Vagina (tissue), 2 donors: ENCODE measurements at regions not wholly inside any gene's neighbourhood (a gene's known extent, or its start where the extent isn't known, plus 50 kb on each side); places are given as distances from the start of the nearest gene placed in this dataset.

Experiments used
- DNase-seq, 2 donors: peaks; one replicate each; pipeline ENCODE4 v3.0.0-alpha.2; 2017; ENCODE audit errors: extremely low spot score in 2 of 2
- H3K27ac ChIP-seq: fragments of 200-600 bp; sonication (generic); one replicate; pipeline ENCODE4 v1.5.1; 2019
- H3K27me3 ChIP-seq: fragments of 200-600 bp; sonication (generic); one replicate; pipeline ENCODE4 v1.5.1; 2019
- H3K36me3 ChIP-seq, 2 donors: fragments of 200-600 bp; sonication (generic); one replicate each; pipeline ENCODE4 v1.5.1; 2017 to 2019
- H3K4me1 ChIP-seq: fragments of 200-600 bp; sonication (generic); one replicate; pipeline ENCODE4 v1.5.1; 2019
- H3K4me3 ChIP-seq, 2 donors: fragments of 200-600 bp; sonication (generic); 1 replicate in 1 of 2; 2 replicates in 1 of 2; pipeline ENCODE4 v1.5.1; 2016 to 2019
- H3K9me3 ChIP-seq: fragments of 200-600 bp; sonication (generic); one replicate; pipeline ENCODE4 v1.5.1; 2019
- CTCF ChIP-seq, 3 experiments: fragments of 450-650 bp in 2 of 3; fragments of 200-600 bp in 1 of 3; sonication (generic) in 1 of 3; IDR thresholded peaks; one replicate each; pipeline ENCODE4 v1.5.1; 2017 to 2019; ENCODE audit warnings: antibody characterized with exemption in 3 of 3, mild to moderate bottlenecking in 2 of 3, moderate library complexity in 2 of 3
- POLR2A ChIP-seq, 2 donors: fragments of 450-650 bp; IDR thresholded peaks; one replicate each; pipeline ENCODE4 v1.6.1; 2017; ENCODE audit warnings: antibody characterized with exemption in 2 of 2, mild to moderate bottlenecking in 2 of 2, moderate library complexity in 2 of 2
- POLR2AphosphoS5 ChIP-seq, 2 donors: sonication (generic); formaldehyde crosslinking; IDR thresholded peaks; one replicate each; pipeline ENCODE4 v1.9.0; 2017; ENCODE audit warnings: antibody characterized with exemption in 2 of 2, mild to moderate bottlenecking in 2 of 2, low read depth in 1 of 2; ENCODE audit not compliant: insufficient read depth in 1 of 2
- intact Hi-C: fragments of 100-400 bp; cut with DNase I; formaldehyde crosslinking; loops from one replicate; pipeline ENCODE4 v1.15.1; 2023

GRCh38 chr14:96702831-96703230 lies 94.4 kb upstream of the VRK1 start:
- Histone ChIP-seq H3K9me3 (no peaks in the 10 kb centered on the region), H3K36me3 (no peaks in the 10 kb centered on the region), H3K4me3 (no peak overlapping the region), H3K27ac (no peak overlapping the region), H3K4me1 (no peaks in the 10 kb centered on the region), H3K27me3 (no peaks in the 10 kb centered on the region)
- intact Hi-C loops: no loop called here
- no peak for DNase-seq
- no peak for TF ChIP-seq POLR2AphosphoS5 (IDR thresholded peaks at IDR 0.05; ENCODE audit: insufficient read depth in 1 of 2, low read depth in 1 of 2)
- no peak for TF ChIP-seq POLR2A (IDR thresholded peaks at IDR 0.05)

DNA sequence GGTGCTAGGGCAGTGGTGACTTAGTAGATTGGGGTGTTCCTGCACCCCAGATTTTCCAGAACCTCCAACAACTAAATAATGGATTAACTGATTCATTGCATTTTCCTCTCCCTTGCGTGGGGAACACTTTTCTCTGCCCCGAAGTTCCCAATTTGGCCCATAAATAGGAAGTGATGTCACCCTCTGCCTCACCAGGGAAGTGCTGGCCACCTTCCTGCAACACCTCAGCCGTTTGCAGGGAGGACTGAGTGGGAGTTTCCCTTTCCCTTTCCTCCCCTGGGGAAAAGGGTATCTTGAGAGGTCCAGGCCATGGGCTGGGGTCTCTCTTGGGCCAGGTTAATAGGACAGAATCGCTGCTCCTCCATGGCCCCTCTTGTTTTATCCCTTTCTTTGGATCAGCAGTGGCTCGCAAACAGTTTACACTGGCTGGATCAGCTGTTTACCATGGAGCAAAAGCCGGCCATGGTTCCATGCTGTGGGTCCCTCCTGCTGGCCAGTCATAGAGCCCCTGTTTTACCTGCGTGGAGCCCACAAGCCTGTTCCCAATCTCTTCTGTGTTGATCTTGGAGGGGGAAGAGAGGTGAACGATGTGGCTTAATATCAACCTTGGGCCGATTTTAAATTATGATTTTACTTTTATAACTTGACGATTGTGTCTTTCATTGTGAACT lies 91.6 kb upstream of the VRK1 start:
- intact Hi-C loops: loop anchor here (5.0 kb wide), 1 partner anchor 378 kb away; no protein-coding TSS in a partner anchor
- no peaks in the 10 kb centered on the region for H3K27me3 ChIP-seq
- H3K9me3 ChIP-seq: no peaks in the 10 kb centered on the region
- H3K36me3 ChIP-seq: no peaks in the 10 kb centered on the region
- H3K4me1 ChIP-seq: no peaks in the 10 kb centered on the region
- DNase-seq: no peak
- no peak overlapping the region for H3K27ac ChIP-seq
- H3K4me3 ChIP-seq: no peak overlapping the region
- no peak for TF ChIP-seq POLR2A (IDR thresholded peaks at IDR 0.05)
- TF ChIP-seq CTCF (IDR thresholded peaks at IDR 0.05): no peak
- TF ChIP-seq POLR2AphosphoS5 (IDR thresholded peaks at IDR 0.05; ENCODE audit: insufficient read depth in 1 of 2, low read depth in 1 of 2): no peak

DNA sequence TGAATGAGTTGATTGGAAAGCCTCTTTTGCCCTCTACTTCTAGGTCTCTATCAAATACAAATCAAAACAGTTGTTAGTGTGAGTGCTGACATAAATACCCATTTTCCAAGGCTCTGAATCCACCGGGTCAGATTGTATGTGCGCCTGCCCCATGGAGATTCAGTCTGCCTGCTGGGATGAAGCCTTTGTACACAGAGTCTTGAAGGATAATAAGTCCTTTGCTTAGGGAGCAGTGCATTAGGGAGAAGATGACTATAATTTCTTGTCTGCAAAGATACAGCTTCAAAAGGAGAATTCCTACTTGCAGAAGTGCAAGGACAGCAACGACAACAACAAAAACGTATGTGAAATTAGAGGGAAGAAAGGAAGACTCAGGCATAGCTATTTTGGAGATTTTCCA lies 90.3 kb upstream of the VRK1 start:
- H3K9me3 ChIP-seq: no peaks in the 10 kb centered on the region
- H3K4me3 ChIP-seq: no peak overlapping the region
- H3K27ac ChIP-seq: no peak overlapping the region
- intact Hi-C loops: loop anchor here (5.0 kb wide), 1 partner anchor 380 kb away; no protein-coding TSS in a partner anchor
- H3K27me3 ChIP-seq: no peaks in the 10 kb centered on the region
- TF ChIP-seq POLR2A (IDR thresholded peaks at IDR 0.05) (no peak), CTCF (IDR thresholded peaks at IDR 0.05) (no peak), POLR2AphosphoS5 (IDR thresholded peaks at IDR 0.05; ENCODE audit: insufficient read depth in 1 of 2, low read depth in 1 of 2) (no peak)
- H3K36me3 ChIP-seq: no peaks in the 10 kb centered on the region
- no peaks in the 10 kb centered on the region for H3K4me1 ChIP-seq
- DNase-seq: no peak

GRCh38 chr14:96710060-96710666 lies 87.0 kb upstream of the VRK1 start:
- H3K27me3 ChIP-seq: no peaks in the 10 kb centered on the region
- no peak overlapping the region for H3K27ac ChIP-seq
- H3K4me3 ChIP-seq: no peak overlapping the region
- TF ChIP-seq POLR2AphosphoS5 (IDR thresholded peaks at IDR 0.05; ENCODE audit: insufficient read depth in 1 of 2, low read depth in 1 of 2) (no peak), CTCF (IDR thresholded peaks at IDR 0.05) (no peak), POLR2A (IDR thresholded peaks at IDR 0.05) (no peak)
- DNase-seq: no peak
- H3K36me3 ChIP-seq: no peaks in the 10 kb centered on the region
- no peaks in the 10 kb centered on the region for H3K9me3 ChIP-seq
- intact Hi-C loops: no loop called here
- H3K4me1 ChIP-seq: no peaks in the 10 kb centered on the region

DNA sequence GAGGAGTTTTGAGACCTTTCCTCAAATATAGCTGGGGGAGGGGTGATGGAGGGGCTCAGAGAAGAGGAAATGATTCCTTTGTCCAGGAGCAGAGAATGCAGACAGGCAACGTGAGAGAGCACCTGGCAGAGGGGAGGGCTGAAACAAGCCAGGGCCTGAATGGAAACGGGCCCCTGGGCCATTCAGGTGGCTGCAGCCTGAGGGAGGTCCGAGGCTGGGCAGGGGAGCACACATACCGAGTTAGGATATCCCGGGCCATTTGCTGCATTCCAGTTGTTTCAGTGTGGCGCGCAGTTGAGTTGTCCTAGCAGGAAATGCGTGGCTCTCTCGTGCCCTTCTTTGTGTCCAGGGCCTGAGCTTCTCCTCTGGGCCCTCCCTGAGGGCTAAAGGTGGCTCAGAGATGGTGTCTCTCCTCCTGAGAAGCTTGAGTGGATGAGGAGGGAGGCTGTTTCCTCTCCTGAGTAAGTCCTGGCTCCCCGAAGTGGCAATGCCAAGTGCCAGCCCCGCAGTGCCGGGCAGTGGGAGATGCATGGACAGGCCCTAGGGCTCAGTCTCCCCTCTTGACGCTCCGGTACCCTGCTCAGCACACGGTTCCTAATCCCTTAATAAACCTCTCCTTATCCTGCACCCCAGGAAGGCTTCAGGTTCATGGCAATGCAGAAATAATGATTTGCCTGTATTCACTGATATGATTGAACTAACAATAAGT lies 85.5 kb upstream of the VRK1 start:
- H3K4me1 ChIP-seq: no peaks in the 10 kb centered on the region
- no peak overlapping the region for H3K4me3 ChIP-seq
- no peak overlapping the region for H3K27ac ChIP-seq
- H3K9me3 ChIP-seq: no peaks in the 10 kb centered on the region
- H3K36me3 ChIP-seq: no peaks in the 10 kb centered on the region
- no peaks in the 10 kb centered on the region for H3K27me3 ChIP-seq
- intact Hi-C loops: no loop called here
- no peak for TF ChIP-seq POLR2AphosphoS5 (IDR thresholded peaks at IDR 0.05; ENCODE audit: insufficient read depth in 1 of 2, low read depth in 1 of 2)
- TF ChIP-seq POLR2A (IDR thresholded peaks at IDR 0.05): no peak
- no peak for TF ChIP-seq CTCF (IDR thresholded peaks at IDR 0.05)
- DNase-seq: no peak
